ENCODE measurements at regions not wholly inside any gene's neighbourhood (a gene's known extent, or its start where the extent isn't known, plus 50 kb on each side); places are given as distances from the start of the nearest gene placed in this dataset.

- Histone ChIP-seq H3K9me3 (ENCODE audit: control insufficient read depth, low read length) (peaks cover 5% of the 10 kb centered on the region), H3K4me1 (ENCODE audit: control insufficient read depth, insufficient read depth, low read length) (no peaks in the 10 kb centered on the region), H3K9ac (ENCODE audit: extremely low read depth, low read length, poor library complexity, severe bottlenecking) (no peak overlapping the region), H3K27me3 (ENCODE audit: control insufficient read depth, insufficient read depth, low read length, poor library complexity, severe bottlenecking) (peaks cover 48% of the 10 kb centered on the region), H3K27ac (ENCODE audit: low read depth, low read length) (no peak overlapping the region), H3K36me3 (ENCODE audit: control insufficient read depth, insufficient read depth, low read length) (no peaks in the 10 kb centered on the region), H3K4me3 (ENCODE audit: low read length) (no peak overlapping the region)
- Mint-ChIP-seq H3K27me3 (ENCODE audit: insufficient read depth) (peaks cover 66% of the 10 kb centered on the region), H3K27ac (no peak overlapping the region), H3K4me3 (no peak overlapping the region), H3K4me1 (peaks cover 10% of the 10 kb centered on the region), H3K9me3 (no peaks in the 10 kb centered on the region), H3K36me3 (ENCODE audit: low read depth) (no peaks in the 10 kb centered on the region)
- no peak for TF ChIP-seq CTCF (conservative IDR thresholded peaks at IDR 0.05)
- 80% methylated on average over 1 of the region's 3 CpGs; no CpG with 5 or more reads in 1 of the 2 experiments for WGBS, 2 experiments (ENCODE audit: insufficient coverage in 1 of 2, insufficient read length in 1 of 2)
- DNase-seq = no peak
These were observed 57.6 kb upstream of the PRDM8 start for GRCh38 chr4:80139671-80140070.

- H3K27ac Mint-ChIP-seq = no peak overlapping the region
- H3K27me3 ChIP-seq (ENCODE audit: control insufficient read depth, insufficient read depth, low read length, poor library complexity, severe bottlenecking) = peaks cover 51% of the 10 kb centered on the region
- H3K36me3 ChIP-seq (ENCODE audit: control insufficient read depth, insufficient read depth, low read length) = no peaks in the 10 kb centered on the region
- H3K4me1 ChIP-seq (ENCODE audit: control insufficient read depth, insufficient read depth, low read length) = peaks cover 2% of the 10 kb centered on the region
- H3K4me3 ChIP-seq (ENCODE audit: low read length) = no peak overlapping the region
- no peak overlapping the region for H3K27ac ChIP-seq (ENCODE audit: low read depth, low read length)
- no peak overlapping the region for H3K4me3 Mint-ChIP-seq
- H3K9me3 ChIP-seq (ENCODE audit: control insufficient read depth, low read length) = peaks cover 5% of the 10 kb centered on the region
- peaks cover 12% of the 10 kb centered on the region for H3K4me1 Mint-ChIP-seq
- DNase-seq = no peak
- no peaks in the 10 kb centered on the region for H3K36me3 Mint-ChIP-seq (ENCODE audit: low read depth)
- no CpG with 5 or more reads among the region's 2 CpGs for WGBS, 2 experiments (ENCODE audit: insufficient coverage in 1 of 2, insufficient read length in 1 of 2)
- no peak for TF ChIP-seq CTCF (conservative IDR thresholded peaks at IDR 0.05)
- H3K9me3 Mint-ChIP-seq = no peaks in the 10 kb centered on the region
- no peak overlapping the region for H3K9ac ChIP-seq (ENCODE audit: extremely low read depth, low read length, poor library complexity, severe bottlenecking)
- H3K27me3 Mint-ChIP-seq (ENCODE audit: insufficient read depth) = peaks cover 70% of the 10 kb centered on the region
These were observed 58.5 kb upstream of the PRDM8 start for GRCh38 chr4:80138551-80139538.

- Histone ChIP-seq H3K27ac (ENCODE audit: low read depth, low read length) (no peak overlapping the region), H3K36me3 (ENCODE audit: control insufficient read depth, insufficient read depth, low read length) (no peaks in the 10 kb centered on the region), H3K9me3 (ENCODE audit: control insufficient read depth, low read length) (peaks cover 5% of the 10 kb centered on the region), H3K9ac (ENCODE audit: extremely low read depth, low read length, poor library complexity, severe bottlenecking) (no peak overlapping the region), H3K4me3 (ENCODE audit: low read length) (no peak overlapping the region), H3K27me3 (ENCODE audit: control insufficient read depth, insufficient read depth, low read length, poor library complexity, severe bottlenecking) (peaks cover 63% of the 10 kb centered on the region), H3K4me1 (ENCODE audit: control insufficient read depth, insufficient read depth, low read length) (peaks cover 3% of the 10 kb centered on the region)
- Mint-ChIP-seq H3K4me1 (peaks cover 12% of the 10 kb centered on the region), H3K36me3 (ENCODE audit: low read depth) (no peaks in the 10 kb centered on the region), H3K9me3 (no peaks in the 10 kb centered on the region), H3K27ac (no peak overlapping the region), H3K4me3 (no peak overlapping the region), H3K27me3 (ENCODE audit: insufficient read depth) (peaks cover 74% of the 10 kb centered on the region)
- WGBS, 2 experiments (ENCODE audit: insufficient coverage in 1 of 2, insufficient read length in 1 of 2) = 97 to 100% methylated on average over 4 to 5 of the region's 5 CpGs
- TF ChIP-seq CTCF (conservative IDR thresholded peaks at IDR 0.05) = no peak
- no peak for DNase-seq
These were observed 59.7 kb upstream of the PRDM8 start for GRCh38 chr4:80137631-80138030.

All from endodermal cell (in vitro differentiated cells).